ENCODE measurements at regions not wholly inside any gene's neighbourhood (a gene's known extent, or its start where the extent isn't known, plus 50 kb on each side); places are given as distances from the start of the nearest gene placed in this dataset.
"Not testable (repeated sequence)": the region's sequence is repeated elsewhere in the genome, so short reads cannot be mapped to it uniquely, and the experiment has no call there.

DNA sequence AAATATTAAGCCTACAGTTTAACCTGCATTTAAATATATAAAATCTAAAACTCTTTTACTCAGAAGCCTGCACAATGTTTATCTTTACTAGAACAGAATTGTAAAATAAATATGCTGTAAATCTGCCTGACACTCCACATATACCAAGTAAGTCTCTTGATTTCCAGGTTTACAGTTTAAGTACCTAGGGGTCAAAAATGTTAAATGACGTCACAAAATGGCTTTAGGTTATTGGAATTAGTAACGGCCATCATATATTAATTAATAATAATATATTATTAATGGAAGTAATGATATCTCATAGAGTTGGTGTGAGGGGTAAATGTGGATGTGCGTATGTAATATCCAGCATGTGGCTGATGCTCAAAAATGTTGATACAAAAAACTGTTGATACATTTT, 114.8 kb upstream of the ANO5 start:
- no peak for DNase-seq

DNA sequence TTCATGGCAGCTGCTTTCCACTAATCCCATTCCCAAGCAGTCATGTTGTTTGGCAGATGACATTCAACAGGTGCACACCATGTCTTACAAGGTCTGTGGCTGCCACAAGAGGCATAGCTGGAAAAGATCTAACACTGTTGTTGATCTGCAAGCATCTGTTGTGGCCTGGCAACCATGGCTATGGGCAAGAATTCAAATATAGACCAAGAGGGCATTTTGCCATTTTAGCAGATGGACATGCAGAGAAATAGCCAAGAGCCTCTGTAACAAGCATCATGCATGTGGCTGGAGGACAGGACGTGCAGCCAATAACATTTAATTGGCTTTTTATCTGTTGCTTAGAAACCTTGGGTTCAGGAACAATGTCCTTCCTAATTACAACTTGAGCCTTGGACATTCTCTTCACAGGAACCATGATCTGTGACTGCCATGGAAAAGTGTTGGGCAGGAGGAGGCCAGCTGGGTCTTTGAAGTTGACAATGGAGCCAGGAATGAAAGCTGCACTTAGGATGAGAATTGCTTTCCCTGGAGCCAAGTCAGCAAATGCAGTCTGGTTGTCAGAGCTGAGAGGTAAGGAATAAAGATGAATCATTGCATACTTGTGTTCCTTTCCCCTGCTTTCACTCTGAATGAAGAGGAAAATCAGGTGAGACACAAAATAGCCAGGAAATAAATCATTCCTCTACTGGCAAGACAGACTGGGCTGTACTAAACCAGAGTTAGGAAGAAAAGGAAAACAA, 113.6 kb upstream of the ANO5 start:
- DNase-seq, result no peak

DNA sequence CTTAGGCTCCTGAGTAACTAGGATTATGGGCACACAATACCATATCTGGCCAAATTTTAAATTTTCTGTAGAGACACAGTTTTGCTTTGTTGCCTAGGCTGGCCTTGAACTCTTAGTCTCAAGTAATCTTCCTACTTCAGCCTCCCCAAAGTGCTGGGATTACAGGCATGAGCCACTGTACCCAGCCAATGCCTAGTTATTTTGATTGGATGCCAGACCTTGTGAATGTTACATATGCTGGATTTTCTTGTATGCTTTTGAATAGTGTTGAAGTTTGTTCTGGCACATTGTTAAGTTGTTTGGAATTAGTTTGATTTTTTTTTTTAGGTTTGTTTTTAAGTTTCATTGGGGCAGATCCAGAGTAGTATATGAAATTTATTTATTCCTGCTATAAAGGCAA, 110.7 kb upstream of the ANO5 start:
- no peak for DNase-seq

DNA sequence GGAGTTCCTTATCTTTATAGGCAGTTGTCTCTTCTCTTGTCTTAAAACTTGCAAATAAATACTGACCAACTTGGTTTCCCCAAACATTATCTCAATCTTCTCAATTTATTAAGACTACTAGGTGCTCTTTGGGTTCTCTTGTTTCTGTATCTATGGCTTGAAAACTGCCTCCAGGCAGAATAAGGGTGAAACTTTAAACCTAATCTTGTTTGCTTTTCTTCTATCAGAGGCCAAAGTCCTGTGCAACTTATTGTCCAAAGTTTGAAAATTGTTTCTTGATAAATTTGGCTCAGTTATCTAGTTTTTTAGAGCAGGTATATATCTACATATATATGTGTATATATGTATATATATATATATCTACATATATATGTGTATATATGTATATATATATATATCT, 110.1 kb upstream of the ANO5 start:
- no peak for DNase-seq

DNA sequence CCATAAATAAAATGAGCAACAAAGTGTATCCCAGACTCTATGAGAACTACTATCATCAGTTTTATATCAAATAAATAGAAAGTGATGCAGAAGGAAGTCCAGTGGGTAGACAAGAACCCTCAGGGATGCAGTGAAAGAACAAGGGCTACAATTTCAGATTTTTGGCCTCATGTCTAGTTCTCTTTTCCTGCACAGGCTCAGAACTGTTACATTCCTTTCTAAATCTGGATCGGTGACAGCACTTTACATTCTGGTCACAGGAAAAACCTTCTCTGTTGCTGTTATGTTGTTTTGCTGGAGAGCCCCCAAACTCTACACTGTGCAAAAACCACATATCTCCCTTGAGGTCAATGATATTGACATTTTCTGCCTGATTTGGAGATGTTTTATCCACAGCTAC, 108.8 kb upstream of the ANO5 start:
- no peak for DNase-seq

DNA sequence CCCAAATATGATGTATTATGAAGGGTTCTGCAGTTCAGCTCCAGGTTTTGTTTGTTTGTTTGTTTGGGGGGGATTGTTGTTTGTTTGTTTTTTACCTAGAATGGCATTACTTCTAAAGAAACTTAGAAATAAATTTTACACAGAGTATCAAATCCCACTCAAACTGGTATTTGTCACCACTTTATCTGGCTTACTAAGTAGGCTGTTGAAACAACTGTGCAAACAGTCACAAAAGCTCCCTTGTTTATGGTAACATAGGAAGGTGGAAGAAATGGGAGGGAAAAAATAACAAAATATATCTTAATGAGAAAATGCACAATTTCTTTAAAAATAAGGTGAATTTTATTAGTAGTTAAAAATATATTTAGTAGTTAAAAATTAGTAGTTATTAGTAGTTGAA, 108.3 kb upstream of the ANO5 start:
- DNase-seq, result no peak

DNA sequence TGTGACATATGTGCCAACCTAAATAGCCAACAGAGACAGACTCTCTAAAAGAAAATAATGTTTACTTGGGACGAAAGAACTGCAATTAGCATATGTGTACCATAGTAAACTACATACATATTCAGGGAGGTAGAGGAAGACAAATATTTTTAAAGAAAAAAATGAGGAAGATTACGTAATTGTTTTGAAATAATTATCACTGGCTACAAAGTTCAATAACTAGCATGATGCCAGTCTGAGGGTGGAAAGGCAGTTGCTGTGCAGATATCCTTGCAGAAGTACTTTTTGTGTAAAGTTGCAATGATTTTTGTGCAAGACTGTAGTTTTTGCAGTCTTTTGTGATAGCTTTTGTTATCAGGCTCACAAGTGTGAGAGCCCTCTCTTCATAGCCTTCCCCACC, 103.3 kb upstream of the ANO5 start:
- no peak for DNase-seq

DNA sequence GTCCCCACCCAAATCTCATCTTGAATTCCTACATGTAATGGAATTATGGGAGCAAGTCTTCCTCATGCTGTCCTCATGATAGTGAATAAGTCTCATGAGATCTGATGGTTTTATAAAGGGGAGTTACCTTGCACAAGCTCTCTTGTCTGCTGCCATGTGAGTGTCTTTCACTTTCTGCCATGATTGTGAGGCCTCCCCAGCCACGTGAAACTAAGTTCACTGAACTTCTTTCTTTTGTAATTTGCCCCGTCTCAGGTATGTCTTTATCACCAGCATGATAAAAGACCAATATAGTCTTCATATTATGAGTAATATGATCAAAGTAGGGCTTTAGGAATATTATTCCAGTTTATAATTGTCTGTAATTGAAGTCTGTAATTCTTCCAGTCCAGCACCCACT, 86.3 kb upstream of the ANO5 start:
- no peak for DNase-seq

DNA sequence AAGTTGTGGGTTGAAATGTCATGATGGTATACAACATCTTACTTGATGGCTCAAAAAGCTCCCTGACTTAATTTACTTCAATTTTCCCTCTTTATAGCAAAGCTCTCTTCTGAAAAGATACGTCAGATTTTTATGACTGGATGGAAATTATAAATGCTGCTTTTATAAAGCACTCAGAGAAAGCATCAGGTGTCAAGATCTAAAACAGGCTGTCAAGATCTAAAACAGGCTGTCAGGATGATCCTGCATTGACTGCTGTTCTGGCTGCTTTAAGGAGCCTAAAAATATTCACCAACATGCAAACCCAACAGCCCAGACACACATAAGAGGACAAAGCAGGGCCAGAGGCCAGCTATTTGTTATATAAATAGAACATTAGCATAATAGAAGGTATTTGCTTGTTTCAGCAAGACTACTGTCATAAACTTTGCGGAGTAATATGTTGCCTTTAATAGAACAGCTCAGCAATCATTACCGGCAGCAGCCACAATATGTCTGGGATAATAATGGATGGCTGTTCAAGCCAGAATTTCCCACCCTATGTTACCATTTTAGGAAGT, 77.3 kb upstream of the ANO5 start:
- DNase-seq, result no peak

DNA sequence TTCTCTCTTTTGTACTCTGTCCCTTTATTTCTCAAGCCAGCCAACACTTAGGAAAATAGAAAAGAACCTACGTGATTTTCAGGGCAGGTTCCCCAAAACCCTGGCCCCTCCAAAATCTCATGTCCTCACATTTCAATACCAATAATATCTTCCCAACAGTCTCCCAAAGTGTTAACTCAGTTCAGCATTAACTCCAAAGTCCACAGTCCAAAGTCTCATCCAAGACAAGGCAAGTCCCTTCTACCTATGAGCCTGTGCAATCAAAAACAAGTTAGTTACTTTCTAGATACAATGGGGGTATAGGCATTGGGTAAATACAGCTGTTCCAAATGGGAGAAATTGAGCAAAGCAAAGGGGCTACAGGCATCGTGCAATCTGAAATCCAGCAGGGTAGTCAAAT, 64.9 kb upstream of the ANO5 start:
- DNase-seq, result not testable (repeated sequence)

DNA sequence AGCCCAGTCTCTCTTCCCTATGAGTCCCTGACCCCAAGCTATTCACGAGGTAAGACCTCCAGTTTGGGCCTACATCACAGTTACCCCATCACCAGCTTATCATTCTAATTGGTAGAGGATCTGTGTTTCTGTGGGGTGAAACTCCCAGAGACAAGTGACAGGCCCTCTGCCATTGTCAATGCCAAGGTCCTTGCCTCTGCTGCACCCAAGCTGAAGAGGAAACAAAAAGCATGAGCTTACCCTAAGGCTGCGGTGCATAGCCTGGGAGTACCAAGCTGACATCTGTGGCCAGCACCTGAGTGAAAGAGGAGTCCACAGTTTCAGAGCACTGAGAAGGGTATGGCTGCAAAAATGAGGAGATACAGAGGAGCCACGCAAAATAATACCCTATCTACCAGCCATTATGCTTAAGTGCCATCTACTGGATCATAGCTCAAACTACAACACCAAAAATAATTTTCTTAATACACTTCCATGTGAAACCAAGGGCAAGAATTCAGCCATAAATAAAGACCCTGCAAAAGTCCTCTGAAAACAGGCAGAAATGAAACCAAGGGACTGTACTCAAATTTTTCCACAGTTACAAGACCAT, 62.3 kb upstream of the ANO5 start:
- no peak for DNase-seq

DNA sequence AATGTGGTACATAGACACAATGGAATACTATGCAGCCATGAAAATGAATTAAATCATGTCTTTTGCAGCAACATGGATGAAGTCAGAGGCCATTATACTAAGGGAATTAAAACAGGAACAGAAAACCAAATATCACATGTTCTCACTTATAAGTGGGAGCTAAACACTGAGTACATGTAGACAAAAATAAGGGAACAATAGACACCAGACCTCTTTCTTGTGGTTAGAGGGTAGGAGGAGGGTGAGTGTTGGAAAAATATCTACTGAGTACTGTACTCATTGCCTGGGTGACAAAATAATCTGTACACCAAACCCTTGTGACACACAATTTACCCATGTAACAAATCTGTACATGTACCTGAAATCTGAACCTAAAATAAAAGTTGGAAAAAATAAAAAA, 59.1 kb upstream of the ANO5 start:
- DNase-seq, result no peak

DNA sequence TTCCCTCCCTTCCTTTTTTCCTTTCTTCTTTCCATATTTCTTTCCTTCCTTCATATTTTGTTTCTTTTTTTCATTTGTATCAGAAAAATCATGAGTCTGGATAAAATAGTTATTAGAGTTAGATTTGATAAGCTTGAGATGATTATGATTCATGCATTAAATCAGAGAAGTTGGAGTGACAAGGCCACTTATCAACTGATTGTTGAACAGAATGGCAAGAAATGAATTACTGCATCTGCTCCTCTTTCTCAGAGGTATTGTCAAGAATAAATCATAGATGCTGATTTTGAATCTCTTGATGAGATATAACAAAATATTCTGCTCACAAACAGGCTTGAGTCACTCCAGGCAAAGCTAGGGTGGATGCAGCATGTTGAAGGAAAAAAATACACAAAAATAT, 54.6 kb upstream of the ANO5 start:
- DNase-seq, result no peak
